Calu3 (cell line): ENCODE measurements at regions not wholly inside any gene's neighbourhood (a gene's known extent, or its start where the extent isn't known, plus 50 kb on each side); places are given as distances from the start of the nearest gene placed in this dataset.

Source experiments
- BruUV-seq: library from RNA; stranded (reverse); fragments of 400-500 nt; replicated peaks from 2 replicates; lab custom pipeline; 2021; lab: Mats Ljungman, UMichigan
- CTCF ChIA-PET: fragments of 300-600 bp; sonication (Branson Sonifier 250); formaldehyde crosslinking; loops from one replicate; lab custom pipeline; 2022; ENCODE audit warnings: antibody characterized with exemption; lab: Charles Lee
- DNase-seq: peaks from one replicate; pipeline ENCODE4 v3.0.0; 2022
- H3K27ac Mint-ChIP-seq: one replicate; pipeline ENCODE4 v1.8.0; 2022; ENCODE audit warnings: mixed read lengths; ENCODE audit not compliant: unreplicated experiment
- H3K27me3 Mint-ChIP-seq: one replicate; pipeline ENCODE4 v1.8.0; 2022; ENCODE audit warnings: mixed read lengths; ENCODE audit not compliant: unreplicated experiment
- H3K36me3 Mint-ChIP-seq: one replicate; pipeline ENCODE4 v1.8.0; 2022; ENCODE audit warnings: mild to moderate bottlenecking, moderate library complexity, mixed read lengths; ENCODE audit not compliant: insufficient read depth, unreplicated experiment
- H3K4me1 Mint-ChIP-seq: one replicate; pipeline ENCODE4 v1.8.0; 2022; ENCODE audit warnings: mild to moderate bottlenecking, low read depth, mixed read lengths; ENCODE audit not compliant: unreplicated experiment
- H3K4me3 Mint-ChIP-seq: one replicate; pipeline ENCODE4 v1.8.0; 2022; ENCODE audit warnings: mild to moderate bottlenecking, low read depth, moderate library complexity, mixed read lengths; ENCODE audit not compliant: unreplicated experiment
- H3K9me3 Mint-ChIP-seq: one replicate; pipeline ENCODE4 v1.8.0; 2022; ENCODE audit warnings: low read depth, mixed read lengths; ENCODE audit not compliant: unreplicated experiment
- intact Hi-C: fragments of 100-400 bp; cut with micrococcal nuclease; formaldehyde crosslinking; loops from one replicate; pipeline ENCODE4 v1.10.0; 2022; ENCODE audit not compliant: unreplicated experiment
- TF ChIP-seq, protein P1 (sequence below): fragments of 200-600 bp; IDR thresholded peaks from one replicate; pipeline ENCODE4 v1.8.0; 2022; ENCODE audit warnings: antibody characterized with exemption; ENCODE audit not compliant: unreplicated experiment

DNA sequence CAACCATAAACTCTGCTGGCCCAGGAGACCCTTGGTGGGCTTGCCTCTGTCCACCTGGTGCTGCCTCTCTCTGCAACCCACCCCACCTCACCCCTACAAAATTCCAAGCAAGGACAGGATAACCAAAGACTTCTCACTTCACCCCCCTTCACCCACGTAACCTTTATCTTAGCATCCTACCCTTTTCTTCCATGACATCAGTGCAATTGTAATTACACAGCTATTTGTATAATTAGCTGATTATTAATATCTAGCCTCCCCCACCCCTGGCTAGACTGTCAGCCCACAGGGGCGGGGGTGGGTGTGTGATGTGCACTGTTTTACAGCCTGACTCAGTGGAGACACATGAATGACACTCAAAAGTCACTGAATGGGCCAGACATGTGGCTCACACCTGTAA, 262.2 kb downstream of the MRTFB start:
- H3K4me3 Mint-ChIP-seq, result no peak overlapping the region
- BruUV-seq, result no TSS peak
- intact Hi-C loops, result no loop called here
- no peaks in the 10 kb centered on the region for H3K36me3 Mint-ChIP-seq
- no peaks in the 10 kb centered on the region for H3K9me3 Mint-ChIP-seq
- H3K27me3 Mint-ChIP-seq, result peaks cover 6% of the 10 kb centered on the region
- H3K4me1 Mint-ChIP-seq, result no peaks in the 10 kb centered on the region
- DNase-seq, result no peak
- TF ChIP-seq, protein P1, sequence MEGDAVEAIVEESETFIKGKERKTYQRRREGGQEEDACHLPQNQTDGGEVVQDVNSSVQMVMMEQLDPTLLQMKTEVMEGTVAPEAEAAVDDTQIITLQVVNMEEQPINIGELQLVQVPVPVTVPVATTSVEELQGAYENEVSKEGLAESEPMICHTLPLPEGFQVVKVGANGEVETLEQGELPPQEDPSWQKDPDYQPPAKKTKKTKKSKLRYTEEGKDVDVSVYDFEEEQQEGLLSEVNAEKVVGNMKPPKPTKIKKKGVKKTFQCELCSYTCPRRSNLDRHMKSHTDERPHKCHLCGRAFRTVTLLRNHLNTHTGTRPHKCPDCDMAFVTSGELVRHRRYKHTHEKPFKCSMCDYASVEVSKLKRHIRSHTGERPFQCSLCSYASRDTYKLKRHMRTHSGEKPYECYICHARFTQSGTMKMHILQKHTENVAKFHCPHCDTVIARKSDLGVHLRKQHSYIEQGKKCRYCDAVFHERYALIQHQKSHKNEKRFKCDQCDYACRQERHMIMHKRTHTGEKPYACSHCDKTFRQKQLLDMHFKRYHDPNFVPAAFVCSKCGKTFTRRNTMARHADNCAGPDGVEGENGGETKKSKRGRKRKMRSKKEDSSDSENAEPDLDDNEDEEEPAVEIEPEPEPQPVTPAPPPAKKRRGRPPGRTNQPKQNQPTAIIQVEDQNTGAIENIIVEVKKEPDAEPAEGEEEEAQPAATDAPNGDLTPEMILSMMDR, result no peak
- CTCF ChIA-PET, result no interaction called here
- no peak overlapping the region for H3K27ac Mint-ChIP-seq

DNA sequence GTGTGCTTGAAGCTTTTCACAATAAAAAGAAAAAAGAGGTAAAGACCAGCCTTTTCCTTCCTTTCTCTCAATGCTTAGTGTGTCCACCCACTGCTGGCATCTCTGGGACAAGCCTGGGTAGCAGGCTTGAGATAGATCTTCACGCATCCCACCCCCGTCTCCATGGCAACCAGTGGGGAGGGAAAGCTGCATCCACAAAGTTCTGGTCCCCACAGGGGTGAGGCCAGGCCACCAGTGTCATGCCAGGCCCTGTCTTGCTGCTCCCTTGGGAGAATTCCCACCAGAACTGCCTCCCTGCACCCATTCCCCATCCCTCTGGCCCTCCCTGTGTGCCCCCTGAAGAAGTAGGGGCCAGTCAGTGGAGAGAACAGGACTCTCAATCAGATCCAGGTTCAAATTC, 259.9 kb downstream of the MRTFB start:
- TF ChIP-seq, protein P1, result no peak
- H3K27ac Mint-ChIP-seq, result no peak overlapping the region
- CTCF ChIA-PET, result no interaction called here
- H3K36me3 Mint-ChIP-seq, result no peaks in the 10 kb centered on the region
- H3K4me1 Mint-ChIP-seq, result no peaks in the 10 kb centered on the region
- no peak for DNase-seq
- no TSS peak for BruUV-seq
- H3K27me3 Mint-ChIP-seq, result no peaks in the 10 kb centered on the region
- H3K9me3 Mint-ChIP-seq, result no peaks in the 10 kb centered on the region
- no peak overlapping the region for H3K4me3 Mint-ChIP-seq
- intact Hi-C loops, result no loop called here

DNA sequence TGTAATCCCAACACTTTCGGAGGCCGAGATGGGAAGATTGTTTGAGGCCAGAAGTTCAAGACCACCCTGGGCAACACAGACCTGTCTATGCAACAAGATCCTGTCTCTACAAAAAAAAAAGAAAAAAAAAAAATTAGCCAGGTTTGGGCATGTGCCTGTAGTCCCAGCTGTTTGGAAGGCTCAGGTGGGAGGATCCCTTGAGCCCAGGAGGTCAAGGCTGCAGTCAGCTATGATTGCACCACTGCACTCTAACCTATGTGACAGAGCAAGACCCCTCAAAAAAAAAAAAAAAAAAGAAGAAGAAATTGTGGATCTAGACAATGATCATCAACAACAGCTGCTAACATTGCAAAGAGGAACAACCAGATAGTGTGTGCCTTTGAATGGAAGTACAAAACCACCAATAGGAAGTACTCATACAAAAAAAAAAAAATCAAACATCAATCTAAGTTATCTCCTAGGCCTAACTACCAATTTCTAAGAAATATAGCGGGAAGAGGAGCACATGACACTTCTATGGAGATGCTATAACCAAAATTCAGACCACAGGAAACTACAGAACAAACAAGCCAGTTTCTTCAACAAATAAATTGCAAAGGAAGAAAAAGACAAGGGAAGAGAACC, 258.7 kb downstream of the MRTFB start:
- no peaks in the 10 kb centered on the region for H3K27me3 Mint-ChIP-seq
- no peaks in the 10 kb centered on the region for H3K4me1 Mint-ChIP-seq
- no peaks in the 10 kb centered on the region for H3K9me3 Mint-ChIP-seq
- no TSS peak for BruUV-seq
- H3K36me3 Mint-ChIP-seq, result no peaks in the 10 kb centered on the region
- DNase-seq, result no peak
- intact Hi-C loops, result no loop called here
- H3K4me3 Mint-ChIP-seq, result no peak overlapping the region
- CTCF ChIA-PET, result no interaction called here
- no peak overlapping the region for H3K27ac Mint-ChIP-seq
- TF ChIP-seq, protein P1, result no peak

DNA sequence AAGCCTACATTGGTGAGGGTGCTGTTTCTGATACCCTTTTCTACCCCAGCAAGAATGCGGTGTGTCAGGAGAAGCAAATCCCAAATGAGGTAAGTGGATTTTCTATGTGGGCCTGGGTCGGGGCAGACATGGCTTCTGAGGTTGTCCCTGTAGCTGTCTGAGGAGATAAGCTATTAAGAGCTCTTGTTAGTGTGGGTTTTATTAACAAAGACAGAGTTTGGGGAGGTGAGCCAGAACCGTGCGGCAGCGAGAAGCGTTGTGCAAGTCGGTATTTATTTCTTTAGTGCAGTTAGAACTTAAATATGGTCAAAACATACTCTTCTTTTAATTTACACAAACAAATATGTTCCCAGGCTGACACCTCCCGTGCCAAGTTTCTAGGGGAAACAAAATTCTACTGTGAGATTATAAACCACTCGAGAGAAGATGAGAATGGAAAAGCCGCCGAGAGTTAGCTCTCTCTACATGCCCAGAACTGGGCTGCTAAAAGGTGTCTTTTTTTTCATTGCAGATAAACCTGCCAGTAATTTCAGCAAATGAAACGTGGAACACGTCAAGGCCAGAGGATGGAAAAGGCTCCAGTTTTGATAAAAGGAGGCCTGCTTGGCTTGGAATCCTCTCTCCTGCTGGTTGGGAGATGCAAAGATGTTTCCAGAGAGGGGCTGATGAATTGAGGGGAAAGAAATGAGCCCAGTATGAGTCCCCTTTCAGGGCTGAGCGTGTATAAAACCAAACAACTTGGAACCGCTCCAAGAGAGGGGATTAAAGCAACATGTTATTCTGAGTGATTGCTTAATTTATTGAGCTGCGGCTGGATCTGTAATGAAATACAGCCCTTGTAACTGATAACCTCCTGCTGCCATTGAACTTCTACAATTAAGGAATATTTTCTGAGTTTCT, 254.6 kb downstream of the MRTFB start:
- no peak overlapping the region for H3K4me3 Mint-ChIP-seq
- no peak overlapping the region for H3K27ac Mint-ChIP-seq
- H3K27me3 Mint-ChIP-seq, result no peaks in the 10 kb centered on the region
- DNase-seq, result no peak
- intact Hi-C loops, result no loop called here
- H3K9me3 Mint-ChIP-seq, result no peaks in the 10 kb centered on the region
- H3K4me1 Mint-ChIP-seq, result no peaks in the 10 kb centered on the region
- no TSS peak for BruUV-seq
- CTCF ChIA-PET, result no interaction called here
- TF ChIP-seq, protein P1, result no peak
- no peaks in the 10 kb centered on the region for H3K36me3 Mint-ChIP-seq
